ENCODE measurements at regions not wholly inside any gene's neighbourhood (a gene's known extent, or its start where the extent isn't known, plus 50 kb on each side); places are given as distances from the start of the nearest gene placed in this dataset.

DNA sequence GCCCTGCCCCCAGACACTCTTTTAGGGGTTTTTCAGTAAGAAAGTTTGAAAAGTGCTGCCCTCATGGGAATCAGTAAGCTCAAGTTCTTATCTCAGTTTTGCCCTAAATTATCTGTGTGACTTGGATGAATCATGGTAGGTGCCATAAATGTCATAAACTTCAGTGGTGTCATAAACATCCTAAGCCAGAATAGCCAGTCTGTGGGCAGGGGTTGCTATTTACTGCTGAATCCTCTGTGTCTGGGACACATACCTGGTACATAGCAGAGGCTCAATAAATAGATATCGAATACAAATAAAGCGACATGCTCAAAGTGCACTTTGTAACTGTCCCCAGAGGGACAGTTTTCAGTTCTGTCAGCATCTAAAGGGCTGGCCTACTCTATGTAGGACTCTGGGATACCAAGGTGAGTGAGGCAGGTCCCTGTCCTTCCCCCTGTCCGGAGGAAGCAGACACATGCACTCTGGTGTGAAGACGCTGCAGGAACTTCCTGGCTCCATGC, 502.1 kb downstream of the RPS24 start:
- H3K4me2 ChIP-seq = no peak overlapping the region
- TF ChIP-seq FOXJ3 (CRISPR knock-in tag; IDR thresholded peaks at IDR 0.05) (no peak), RXRA (IDR thresholded peaks at IDR 0.05; ENCODE audit: borderline replicate concordance, low read depth) (no peak), SIN3A (IDR thresholded peaks at IDR 0.05; ENCODE audit: borderline replicate concordance, low read depth, low read length) (no peak), CHD2 (IDR thresholded peaks at IDR 0.05; ENCODE audit: low read length, partially characterized antibody) (no peak), EZH2phosphoT487 (IDR thresholded peaks at IDR 0.05; ENCODE audit: borderline replicate concordance, low read depth) (no peak), RCOR1 (IDR thresholded peaks at IDR 0.05; ENCODE audit: low read length) (no peak), POLR2AphosphoS5 (IDR thresholded peaks at IDR 0.05; ENCODE audit: low read depth, low read length) (no peak)
- TF ChIP-seq, protein P1, sequence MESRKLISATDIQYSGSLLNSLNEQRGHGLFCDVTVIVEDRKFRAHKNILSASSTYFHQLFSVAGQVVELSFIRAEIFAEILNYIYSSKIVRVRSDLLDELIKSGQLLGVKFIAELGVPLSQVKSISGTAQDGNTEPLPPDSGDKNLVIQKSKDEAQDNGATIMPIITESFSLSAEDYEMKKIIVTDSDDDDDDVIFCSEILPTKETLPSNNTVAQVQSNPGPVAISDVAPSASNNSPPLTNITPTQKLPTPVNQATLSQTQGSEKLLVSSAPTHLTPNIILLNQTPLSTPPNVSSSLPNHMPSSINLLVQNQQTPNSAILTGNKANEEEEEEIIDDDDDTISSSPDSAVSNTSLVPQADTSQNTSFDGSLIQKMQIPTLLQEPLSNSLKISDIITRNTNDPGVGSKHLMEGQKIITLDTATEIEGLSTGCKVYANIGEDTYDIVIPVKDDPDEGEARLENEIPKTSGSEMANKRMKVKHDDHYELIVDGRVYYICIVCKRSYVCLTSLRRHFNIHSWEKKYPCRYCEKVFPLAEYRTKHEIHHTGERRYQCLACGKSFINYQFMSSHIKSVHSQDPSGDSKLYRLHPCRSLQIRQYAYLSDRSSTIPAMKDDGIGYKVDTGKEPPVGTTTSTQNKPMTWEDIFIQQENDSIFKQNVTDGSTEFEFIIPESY (IDR thresholded peaks at IDR 0.05; ENCODE audit: borderline replicate concordance, low read depth) = no peak
- TF ChIP-seq, protein P2, sequence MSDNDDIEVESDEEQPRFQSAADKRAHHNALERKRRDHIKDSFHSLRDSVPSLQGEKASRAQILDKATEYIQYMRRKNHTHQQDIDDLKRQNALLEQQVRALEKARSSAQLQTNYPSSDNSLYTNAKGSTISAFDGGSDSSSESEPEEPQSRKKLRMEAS (IDR thresholded peaks at IDR 0.05; ENCODE audit: low read depth) = no peak
- no peaks in the 10 kb centered on the region for H3K36me3 ChIP-seq (replicated peaks in 1 of 2; ENCODE audit: control insufficient read depth in 1 of 2, insufficient read depth in 2 of 2, low read length in 1 of 2)
- H3K4me3 ChIP-seq (ENCODE audit: low read depth in 2 of 2, low read length in 1 of 2) = no peak overlapping the region
- H3K27ac ChIP-seq (ENCODE audit: low read depth in 2 of 2, low read length in 1 of 2) = no peak overlapping the region
- H3K27me3 ChIP-seq (ENCODE audit: insufficient read depth) = no peaks in the 10 kb centered on the region
- H4K20me1 ChIP-seq (ENCODE audit: insufficient read depth) = no peaks in the 10 kb centered on the region
- no peaks in the 10 kb centered on the region for H3K79me2 ChIP-seq (ENCODE audit: insufficient read depth)
- ChIA-PET POLR2A (no interaction called here), CTCF (interaction anchor here (2.0 kb wide), 1 partner anchor 14 kb away, joined by 5 read pairs; no protein-coding TSS in a partner anchor)
- H3K4me1 ChIP-seq (ENCODE audit: control insufficient read depth in 1 of 2, insufficient read depth in 2 of 2, low read depth in 1 of 2, low read length in 1 of 2) = peaks cover 0 to 10% of the 10 kb centered on the region in 2 experiments; a peak in 1 of 4 replicates
- 85% methylated on average over 4 of the region's 4 CpGs for WGBS (ENCODE audit: low lambda C conversion rate)
- H3K9ac ChIP-seq = no peak overlapping the region
- H3K9me3 ChIP-seq = no peaks in the 10 kb centered on the region
- no peaks in the 10 kb centered on the region for H3F3A ChIP-seq (replicated peaks; ENCODE audit: insufficient read depth)
- no peak overlapping the region for H2AFZ ChIP-seq (ENCODE audit: low read depth)
- H3K9me2 ChIP-seq = no peaks in the 10 kb centered on the region
- no peak for DNase-seq

DNA sequence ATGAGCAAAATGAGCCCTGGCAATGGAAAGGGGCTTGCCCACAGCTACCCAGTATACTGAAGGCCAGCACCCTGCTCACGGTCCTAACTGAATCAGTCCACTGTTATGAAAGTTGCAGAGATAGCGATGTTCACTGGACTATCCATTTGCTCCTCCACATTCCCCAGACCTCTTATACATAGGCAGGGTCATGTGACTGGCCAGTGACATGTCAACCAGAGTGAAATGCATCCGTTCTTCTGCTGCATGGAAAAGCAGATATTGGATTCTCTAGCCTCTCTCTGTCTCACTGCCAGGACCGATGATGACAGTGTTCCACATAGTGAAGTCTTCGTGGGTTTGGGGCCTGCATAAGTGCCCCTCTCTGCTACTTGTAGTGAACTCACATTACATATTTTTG, 503.4 kb downstream of the RPS24 start:
- Histone ChIP-seq H3F3A (replicated peaks; ENCODE audit: insufficient read depth) (no peaks in the 10 kb centered on the region), H3K27ac (ENCODE audit: low read depth in 2 of 2, low read length in 1 of 2) (no peak overlapping the region), H3K9me3 (no peaks in the 10 kb centered on the region), H3K9ac (no peak overlapping the region), H2AFZ (ENCODE audit: low read depth) (no peak overlapping the region), H4K20me1 (ENCODE audit: insufficient read depth) (no peaks in the 10 kb centered on the region), H3K27me3 (ENCODE audit: insufficient read depth) (no peaks in the 10 kb centered on the region), H3K9me2 (no peaks in the 10 kb centered on the region), H3K4me3 (ENCODE audit: low read depth in 2 of 2, low read length in 1 of 2) (no peak overlapping the region), H3K4me2 (no peak overlapping the region), H3K79me2 (ENCODE audit: insufficient read depth) (no peaks in the 10 kb centered on the region), H3K36me3 (replicated peaks in 1 of 2; ENCODE audit: control insufficient read depth in 1 of 2, insufficient read depth in 2 of 2, low read length in 1 of 2) (no peaks in the 10 kb centered on the region), H3K4me1 (ENCODE audit: control insufficient read depth in 1 of 2, insufficient read depth in 2 of 2, low read depth in 1 of 2, low read length in 1 of 2) (peaks cover 0 to 16% of the 10 kb centered on the region in 2 experiments; a peak in 1 of 4 replicates)
- no peak for DNase-seq
- ChIA-PET POLR2A (no interaction called here), CTCF (interaction anchor here (1.3 to 2.0 kb wide), 2 partner anchors 16 to 489 kb away, joined by 3 to 5 read pairs; no protein-coding TSS in a partner anchor)
- 68% methylated on average over 5 of the region's 5 CpGs for WGBS (ENCODE audit: low lambda C conversion rate)
- TF ChIP-seq, protein P3, sequence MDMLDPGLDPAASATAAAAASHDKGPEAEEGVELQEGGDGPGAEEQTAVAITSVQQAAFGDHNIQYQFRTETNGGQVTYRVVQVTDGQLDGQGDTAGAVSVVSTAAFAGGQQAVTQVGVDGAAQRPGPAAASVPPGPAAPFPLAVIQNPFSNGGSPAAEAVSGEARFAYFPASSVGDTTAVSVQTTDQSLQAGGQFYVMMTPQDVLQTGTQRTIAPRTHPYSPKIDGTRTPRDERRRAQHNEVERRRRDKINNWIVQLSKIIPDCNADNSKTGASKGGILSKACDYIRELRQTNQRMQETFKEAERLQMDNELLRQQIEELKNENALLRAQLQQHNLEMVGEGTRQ (IDR thresholded peaks at IDR 0.05; ENCODE audit: borderline replicate concordance, low read depth, low read length) = no peak
- TF ChIP-seq TAF1 (IDR thresholded peaks at IDR 0.05; ENCODE audit: borderline replicate concordance, low read depth, low read length) (no peak), MXI1 (IDR thresholded peaks at IDR 0.05; ENCODE audit: low read depth, low read length) (no peak), SMC3 (IDR thresholded peaks at IDR 0.05; ENCODE audit: low read depth, low read length) (no peak), FOXM1 (IDR thresholded peaks at IDR 0.05; ENCODE audit: low read depth) (no peak), RFX5 (IDR thresholded peaks at IDR 0.05; ENCODE audit: low read length) (no peak), RCOR1 (IDR thresholded peaks at IDR 0.05; ENCODE audit: low read length) (no peak), CHD2 (IDR thresholded peaks at IDR 0.05; ENCODE audit: low read length, partially characterized antibody) (no peak)
- TF ChIP-seq, protein P2 (IDR thresholded peaks at IDR 0.05; ENCODE audit: low read depth) = no peak
- TF ChIP-seq, protein P4, sequence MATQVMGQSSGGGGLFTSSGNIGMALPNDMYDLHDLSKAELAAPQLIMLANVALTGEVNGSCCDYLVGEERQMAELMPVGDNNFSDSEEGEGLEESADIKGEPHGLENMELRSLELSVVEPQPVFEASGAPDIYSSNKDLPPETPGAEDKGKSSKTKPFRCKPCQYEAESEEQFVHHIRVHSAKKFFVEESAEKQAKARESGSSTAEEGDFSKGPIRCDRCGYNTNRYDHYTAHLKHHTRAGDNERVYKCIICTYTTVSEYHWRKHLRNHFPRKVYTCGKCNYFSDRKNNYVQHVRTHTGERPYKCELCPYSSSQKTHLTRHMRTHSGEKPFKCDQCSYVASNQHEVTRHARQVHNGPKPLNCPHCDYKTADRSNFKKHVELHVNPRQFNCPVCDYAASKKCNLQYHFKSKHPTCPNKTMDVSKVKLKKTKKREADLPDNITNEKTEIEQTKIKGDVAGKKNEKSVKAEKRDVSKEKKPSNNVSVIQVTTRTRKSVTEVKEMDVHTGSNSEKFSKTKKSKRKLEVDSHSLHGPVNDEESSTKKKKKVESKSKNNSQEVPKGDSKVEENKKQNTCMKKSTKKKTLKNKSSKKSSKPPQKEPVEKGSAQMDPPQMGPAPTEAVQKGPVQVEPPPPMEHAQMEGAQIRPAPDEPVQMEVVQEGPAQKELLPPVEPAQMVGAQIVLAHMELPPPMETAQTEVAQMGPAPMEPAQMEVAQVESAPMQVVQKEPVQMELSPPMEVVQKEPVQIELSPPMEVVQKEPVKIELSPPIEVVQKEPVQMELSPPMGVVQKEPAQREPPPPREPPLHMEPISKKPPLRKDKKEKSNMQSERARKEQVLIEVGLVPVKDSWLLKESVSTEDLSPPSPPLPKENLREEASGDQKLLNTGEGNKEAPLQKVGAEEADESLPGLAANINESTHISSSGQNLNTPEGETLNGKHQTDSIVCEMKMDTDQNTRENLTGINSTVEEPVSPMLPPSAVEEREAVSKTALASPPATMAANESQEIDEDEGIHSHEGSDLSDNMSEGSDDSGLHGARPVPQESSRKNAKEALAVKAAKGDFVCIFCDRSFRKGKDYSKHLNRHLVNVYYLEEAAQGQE (IDR thresholded peaks at IDR 0.05; ENCODE audit: low read depth, low read length) = no peak
- TF ChIP-seq, protein P5, sequence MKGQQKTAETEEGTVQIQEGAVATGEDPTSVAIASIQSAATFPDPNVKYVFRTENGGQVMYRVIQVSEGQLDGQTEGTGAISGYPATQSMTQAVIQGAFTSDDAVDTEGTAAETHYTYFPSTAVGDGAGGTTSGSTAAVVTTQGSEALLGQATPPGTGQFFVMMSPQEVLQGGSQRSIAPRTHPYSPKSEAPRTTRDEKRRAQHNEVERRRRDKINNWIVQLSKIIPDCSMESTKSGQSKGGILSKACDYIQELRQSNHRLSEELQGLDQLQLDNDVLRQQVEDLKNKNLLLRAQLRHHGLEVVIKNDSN (IDR thresholded peaks at IDR 0.05; ENCODE audit: borderline replicate concordance, low read depth) = no peak
